HS-5 (cell line): ENCODE measurements at regions not wholly inside any gene's neighbourhood (a gene's known extent, or its start where the extent isn't known, plus 50 kb on each side); places are given as distances from the start of the nearest gene placed in this dataset.
"Not testable (repeated sequence)": the region's sequence is repeated elsewhere in the genome, so short reads cannot be mapped to it uniquely, and the experiment has no call there.

Experiments
- DNase-seq: peaks from one replicate; pipeline ENCODE4 v3.0.0-alpha.2; 2012; ENCODE audit warnings: low read depth

- DNase-seq = no peak
Measured at GRCh38 chr19:29873801-29874575, 62.2 kb downstream of the CCNE1 start.

DNA sequence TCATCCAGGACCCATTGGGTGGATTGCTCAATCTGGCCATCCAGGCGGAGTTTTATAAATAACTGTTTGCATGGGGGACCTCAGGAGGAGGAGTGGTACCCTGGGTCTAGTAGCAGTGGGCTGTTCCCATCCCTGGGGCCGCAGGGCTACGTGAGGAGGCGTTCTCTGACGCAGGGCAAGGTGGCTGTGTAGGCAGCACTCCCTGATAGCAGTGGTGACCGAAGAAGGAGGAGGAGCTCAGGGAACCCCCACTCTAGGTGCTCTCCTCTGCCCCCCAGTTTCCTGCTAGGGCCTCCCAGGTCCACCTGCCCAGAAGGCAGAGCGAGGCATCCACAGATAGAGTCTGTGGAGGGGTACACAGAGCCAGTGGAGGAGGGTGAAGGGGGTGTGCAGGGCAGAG, 64.1 kb downstream of the CCNE1 start:
- DNase-seq = no peak

DNA sequence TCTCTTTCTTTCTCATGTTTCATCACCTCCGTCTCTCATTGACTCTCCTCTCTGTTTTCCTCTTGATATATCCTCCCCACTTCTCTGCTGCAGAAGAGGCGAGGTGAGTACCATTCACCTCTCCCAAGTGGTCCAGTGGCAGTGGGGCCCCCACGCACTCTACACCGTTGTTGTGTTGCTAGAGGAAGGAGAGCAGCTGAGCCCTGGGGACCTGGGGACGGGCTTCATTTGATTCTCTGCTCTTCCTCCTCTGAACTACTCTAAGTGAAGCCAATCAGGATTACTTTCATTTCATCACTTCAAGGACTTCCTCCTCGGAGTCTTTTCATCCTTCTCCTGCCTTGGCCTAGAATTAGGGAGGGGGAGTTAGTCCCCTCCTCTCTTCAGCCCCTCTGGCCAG, 64.6 kb downstream of the CCNE1 start:
- DNase-seq = no peak

DNA sequence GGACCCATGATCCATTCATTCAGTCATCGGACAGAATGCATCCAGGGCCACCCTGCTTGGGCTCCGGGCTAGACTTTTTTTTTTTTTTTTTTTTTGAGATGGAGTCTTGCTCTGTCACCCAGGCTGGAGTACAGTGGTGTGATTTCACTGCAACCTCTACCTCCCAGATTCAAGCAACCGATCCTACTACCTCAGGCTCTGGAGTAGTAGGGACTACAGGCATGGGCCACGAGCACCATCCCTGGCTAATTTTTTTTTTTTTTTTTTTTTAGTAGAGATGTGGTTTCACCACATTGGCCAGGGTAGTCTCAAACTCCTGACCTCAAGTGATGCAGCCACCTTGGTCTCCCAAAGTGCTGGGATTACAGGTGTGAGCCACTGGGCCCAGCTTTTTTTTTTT, 65.1 kb downstream of the CCNE1 start:
- DNase-seq = not testable (repeated sequence)

- peak; percentile 32 for DNase-seq
Measured at GRCh38 chr19:29878973-29879654, 62.9 kb upstream of the URI1 start.

DNA sequence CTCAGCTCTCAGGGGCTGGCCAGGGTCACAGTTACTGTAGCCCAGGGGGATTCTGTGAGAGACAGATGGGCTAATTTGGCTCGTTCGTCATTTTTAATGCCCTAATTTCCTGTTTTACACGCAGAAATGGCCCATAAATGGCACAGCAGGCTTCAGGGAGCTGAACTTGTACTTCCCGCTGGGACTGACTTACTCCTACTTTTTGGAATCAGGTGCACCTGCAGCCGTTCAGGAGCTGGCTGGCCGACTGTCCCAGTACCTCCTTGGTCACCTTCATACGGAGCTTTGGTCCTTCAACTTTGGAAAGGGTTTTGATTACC, 62.4 kb upstream of the URI1 start:
- DNase-seq = no peak

GRCh38 chr19:29880498-29881081, 61.4 kb upstream of the URI1 start:
- no peak for DNase-seq

GRCh38 chr19:29881386-29881785, 60.7 kb upstream of the URI1 start:
- DNase-seq = no peak

DNA sequence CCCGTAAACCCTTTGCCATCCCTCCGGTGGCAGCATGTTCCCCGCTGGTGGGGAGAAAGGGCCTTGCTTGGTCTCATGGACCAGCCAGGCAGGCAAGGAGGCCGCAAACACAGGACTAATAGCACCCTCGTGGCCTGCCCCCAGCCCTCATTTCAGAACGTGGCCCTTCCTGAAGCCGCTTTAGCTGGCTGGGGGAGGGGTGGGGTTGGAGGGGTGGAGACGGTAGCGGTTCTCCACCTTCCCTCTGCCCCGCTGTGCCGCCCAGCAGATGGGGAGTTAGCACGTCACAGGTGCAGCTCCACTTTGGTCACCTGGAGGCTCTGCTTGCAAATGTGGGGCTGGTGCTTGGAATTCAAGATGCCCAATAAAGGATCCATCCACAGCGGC, 59.3 kb upstream of the URI1 start:
- DNase-seq = no peak

DNA sequence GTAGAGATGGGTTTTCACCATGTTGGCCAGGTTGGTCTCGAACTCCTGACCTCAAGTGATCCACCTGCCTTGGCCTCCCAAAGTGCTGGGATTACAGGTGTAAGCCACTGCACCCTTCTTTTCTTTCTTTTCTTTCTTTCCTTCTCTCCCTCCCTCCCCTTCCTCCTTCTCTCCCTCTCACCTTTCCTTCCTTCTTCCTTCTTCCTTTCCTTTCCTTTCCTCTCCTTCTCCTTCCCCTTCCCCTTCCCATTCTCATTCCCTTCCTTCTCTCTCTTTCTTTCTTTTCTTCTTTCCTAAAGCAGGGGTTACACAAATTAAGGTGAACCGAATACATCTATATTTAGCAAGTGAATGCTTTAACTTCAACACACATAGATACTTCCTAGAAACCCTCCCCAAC, 58.0 kb upstream of the URI1 start:
- no peak for DNase-seq

DNA sequence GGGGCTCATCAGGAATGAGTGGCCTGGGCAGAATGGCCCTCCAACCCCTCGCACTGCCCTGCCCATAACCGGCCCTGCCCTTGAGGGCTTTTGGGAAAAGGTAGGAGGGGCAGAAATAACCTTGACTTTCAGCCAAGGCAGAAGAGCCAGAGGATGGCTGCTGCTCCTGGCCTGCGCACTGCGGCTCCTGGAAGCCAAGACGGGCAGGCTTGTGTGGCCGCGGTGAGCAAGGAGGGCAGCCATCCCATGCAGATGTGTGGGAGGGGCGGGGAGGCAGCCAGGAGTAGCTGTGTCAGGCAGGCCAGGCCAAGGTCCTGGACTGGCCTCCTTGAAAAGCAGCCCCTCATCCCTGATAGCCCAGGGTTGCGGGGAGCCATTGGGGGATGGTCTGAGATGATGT, 57.6 kb upstream of the URI1 start:
- no peak for DNase-seq

GRCh38 chr19:29886106-29886505, 55.9 kb upstream of the URI1 start:
- not testable (repeated sequence) for DNase-seq

DNA sequence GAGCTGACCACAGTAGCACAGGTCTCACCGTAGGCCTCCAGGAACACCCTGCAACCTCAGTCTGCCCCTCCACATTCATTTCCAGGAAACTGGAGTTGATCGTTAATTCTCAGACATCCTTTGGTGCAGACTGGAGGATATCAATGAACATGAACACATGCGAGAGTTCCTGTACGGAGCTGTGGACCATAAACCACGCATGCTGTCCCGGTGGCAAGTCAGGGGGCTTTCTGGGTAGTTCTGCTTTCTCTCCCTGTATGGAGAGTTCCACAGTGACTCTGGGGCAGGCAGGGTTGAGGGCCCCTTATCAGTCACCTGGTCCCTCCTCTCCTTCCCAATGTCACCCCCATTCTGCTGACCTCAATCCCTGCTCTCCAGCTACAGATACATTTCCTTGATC, 55.5 kb upstream of the URI1 start:
- no peak for DNase-seq

- DNase-seq = no peak
Measured at GRCh38 chr19:29887442-29887855, 54.6 kb upstream of the URI1 start.

- not testable (repeated sequence) for DNase-seq
Measured at GRCh38 chr19:29888047-29888446, 54.0 kb upstream of the URI1 start.

DNA sequence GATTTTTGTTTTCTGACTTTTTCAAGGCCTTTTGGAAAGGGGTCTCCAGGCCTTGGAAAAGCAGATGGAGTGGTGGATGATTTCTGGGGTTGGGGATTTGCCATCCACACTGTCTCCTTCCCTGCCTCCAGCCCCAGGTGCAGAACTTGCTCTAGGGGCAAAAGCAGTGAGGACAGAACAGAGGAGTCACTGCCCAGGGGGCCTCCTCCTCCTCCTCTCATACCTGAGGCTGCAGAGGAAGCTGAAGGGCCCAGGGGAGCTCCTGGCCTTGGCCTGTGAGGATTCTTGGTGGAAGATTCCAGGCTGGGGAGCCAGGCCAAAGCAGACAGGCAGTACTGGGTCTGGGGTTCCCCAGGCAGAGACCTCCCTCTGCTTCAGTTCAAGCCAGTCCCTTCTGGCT, 52.3 kb upstream of the URI1 start:
- no peak for DNase-seq

GRCh38 chr19:29890392-29890791, 51.6 kb upstream of the URI1 start:
- DNase-seq = no peak
